HL-60 (cell line): ENCODE measurements at regions not wholly inside any gene's neighbourhood (a gene's known extent, or its start where the extent isn't known, plus 50 kb on each side); places are given as distances from the start of the nearest gene placed in this dataset.

Experiments
- CTCF ChIP-seq: IDR thresholded peaks from one replicate; pipeline ENCODE4 v1.5.1; 2011; ENCODE audit warnings: low read length, control low read depth, inconsistent platforms; ENCODE audit not compliant: insufficient read depth
- GABPA ChIP-seq: IDR thresholded peaks from 2 replicates; pipeline ENCODE4 v1.6.1; 2012; ENCODE audit warnings: low read depth
- POLR2AphosphoS5 ChIP-seq: IDR thresholded peaks from 2 replicates; pipeline ENCODE4 v1.6.1; 2012; ENCODE audit warnings: low read depth
- SPI1 ChIP-seq: IDR thresholded peaks from 2 replicates; pipeline ENCODE4 v1.6.1; 2012; ENCODE audit warnings: low read depth, mild to moderate bottlenecking, borderline replicate concordance
- TF ChIP-seq, protein P1 (sequence below): IDR thresholded peaks from 2 replicates; pipeline ENCODE4 v1.6.1; 2012; ENCODE audit warnings: low read depth; ENCODE audit not compliant: insufficient replicate concordance

DNA sequence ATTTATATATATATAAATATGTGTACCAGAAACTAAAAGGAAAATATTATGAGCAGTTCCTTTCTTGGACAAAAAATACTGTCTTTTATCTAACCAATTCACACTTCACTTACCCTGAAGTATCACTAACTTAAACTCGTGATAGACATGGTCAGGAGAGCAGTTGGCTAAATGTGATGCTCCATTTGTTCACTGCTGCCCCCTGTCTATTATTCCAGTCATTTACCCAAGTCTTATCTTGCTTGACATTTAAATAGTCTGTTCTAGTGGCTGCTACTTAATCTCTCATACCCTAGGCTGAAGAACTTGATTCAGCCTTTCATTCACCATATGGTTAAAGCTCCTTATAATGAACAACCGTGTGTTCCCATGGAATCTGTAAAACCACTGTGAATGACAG is 789.6 kb upstream of the EYS start:
- TF ChIP-seq, protein P1, sequence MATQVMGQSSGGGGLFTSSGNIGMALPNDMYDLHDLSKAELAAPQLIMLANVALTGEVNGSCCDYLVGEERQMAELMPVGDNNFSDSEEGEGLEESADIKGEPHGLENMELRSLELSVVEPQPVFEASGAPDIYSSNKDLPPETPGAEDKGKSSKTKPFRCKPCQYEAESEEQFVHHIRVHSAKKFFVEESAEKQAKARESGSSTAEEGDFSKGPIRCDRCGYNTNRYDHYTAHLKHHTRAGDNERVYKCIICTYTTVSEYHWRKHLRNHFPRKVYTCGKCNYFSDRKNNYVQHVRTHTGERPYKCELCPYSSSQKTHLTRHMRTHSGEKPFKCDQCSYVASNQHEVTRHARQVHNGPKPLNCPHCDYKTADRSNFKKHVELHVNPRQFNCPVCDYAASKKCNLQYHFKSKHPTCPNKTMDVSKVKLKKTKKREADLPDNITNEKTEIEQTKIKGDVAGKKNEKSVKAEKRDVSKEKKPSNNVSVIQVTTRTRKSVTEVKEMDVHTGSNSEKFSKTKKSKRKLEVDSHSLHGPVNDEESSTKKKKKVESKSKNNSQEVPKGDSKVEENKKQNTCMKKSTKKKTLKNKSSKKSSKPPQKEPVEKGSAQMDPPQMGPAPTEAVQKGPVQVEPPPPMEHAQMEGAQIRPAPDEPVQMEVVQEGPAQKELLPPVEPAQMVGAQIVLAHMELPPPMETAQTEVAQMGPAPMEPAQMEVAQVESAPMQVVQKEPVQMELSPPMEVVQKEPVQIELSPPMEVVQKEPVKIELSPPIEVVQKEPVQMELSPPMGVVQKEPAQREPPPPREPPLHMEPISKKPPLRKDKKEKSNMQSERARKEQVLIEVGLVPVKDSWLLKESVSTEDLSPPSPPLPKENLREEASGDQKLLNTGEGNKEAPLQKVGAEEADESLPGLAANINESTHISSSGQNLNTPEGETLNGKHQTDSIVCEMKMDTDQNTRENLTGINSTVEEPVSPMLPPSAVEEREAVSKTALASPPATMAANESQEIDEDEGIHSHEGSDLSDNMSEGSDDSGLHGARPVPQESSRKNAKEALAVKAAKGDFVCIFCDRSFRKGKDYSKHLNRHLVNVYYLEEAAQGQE, result no peak
- TF ChIP-seq CTCF, result peak; percentile 16
- no peak for TF ChIP-seq POLR2AphosphoS5
- no peak for TF ChIP-seq SPI1
- no peak for TF ChIP-seq GABPA
